Stimulated activated CD4-positive, alpha-beta T cell treated with anti-CD3 and anti-CD28 coated beads, Interleukin-12 subunit alpha, Interleukin-12 subunit beta, amount 100 ng/mL, for 24 hours (primary cell): ENCODE measurements at regions not wholly inside any gene's neighbourhood (a gene's known extent, or its start where the extent isn't known, plus 50 kb on each side); places are given as distances from the start of the nearest gene placed in this dataset.

Experiments
- DNase-seq, 2 experiments: peaks; one replicate each; pipeline ENCODE4 v3.0.0-alpha.2; 2020; ENCODE audit warnings: low read depth in 2 of 2

DNA sequence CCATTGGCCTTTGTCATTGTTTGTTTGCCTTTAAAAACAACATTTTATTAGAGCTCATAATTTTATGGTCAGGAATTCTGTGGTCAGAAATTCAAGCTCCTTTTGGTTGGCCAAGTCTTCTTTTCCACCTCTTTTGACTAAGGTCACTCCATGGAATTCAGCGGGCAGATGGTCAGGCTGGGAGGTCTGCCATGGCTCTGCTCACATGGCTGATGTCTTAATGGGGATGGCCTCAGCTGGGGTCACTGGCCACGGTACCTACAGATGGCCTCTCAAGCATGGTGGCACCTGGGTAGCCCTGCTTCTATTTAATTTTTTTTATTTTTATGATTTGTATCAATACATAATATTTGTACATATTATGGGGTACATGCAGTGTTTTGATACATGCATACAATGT lies 360.8 kb upstream of the MCTP2 start:
- DNase-seq, result no peak

DNA sequence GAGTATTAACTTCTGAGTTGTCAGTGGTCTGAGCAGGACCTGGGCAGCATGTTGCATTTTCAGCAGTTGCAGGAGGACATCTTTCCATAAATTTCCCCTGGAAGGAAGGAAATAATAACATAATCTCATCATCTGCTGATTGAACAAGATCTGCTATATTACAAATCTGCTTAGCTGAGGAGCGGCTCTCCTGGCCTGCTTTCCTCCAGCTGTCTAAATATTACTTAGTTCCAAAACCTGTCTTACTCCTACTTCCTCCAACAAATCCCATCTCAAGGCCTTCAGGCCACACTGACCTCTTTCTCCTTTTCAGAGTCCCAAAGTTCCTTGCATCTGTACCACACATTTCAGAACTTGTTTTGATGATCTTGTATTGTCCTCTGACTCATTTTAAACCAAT lies 364.4 kb upstream of the MCTP2 start:
- DNase-seq, result no peak

DNA sequence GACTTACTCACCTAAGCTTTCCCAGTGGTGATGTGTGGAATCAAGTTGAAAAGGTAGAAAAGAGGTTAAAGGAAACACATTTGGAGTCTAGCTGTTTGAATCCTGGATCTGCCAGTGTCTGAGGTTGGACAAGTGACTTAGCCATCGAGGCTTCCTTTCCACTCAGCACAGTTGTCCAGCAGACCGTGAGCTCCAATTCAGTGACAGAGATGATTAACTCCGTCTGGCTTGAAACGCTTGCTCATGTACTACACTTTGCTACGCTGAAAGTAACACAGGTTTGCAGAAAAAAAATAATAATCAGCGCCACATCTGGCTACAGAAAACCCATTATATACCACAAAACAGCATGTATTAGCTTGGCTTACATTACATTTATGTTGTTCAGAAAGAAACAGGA lies 364.9 kb upstream of the MCTP2 start:
- DNase-seq, result no peak

DNA sequence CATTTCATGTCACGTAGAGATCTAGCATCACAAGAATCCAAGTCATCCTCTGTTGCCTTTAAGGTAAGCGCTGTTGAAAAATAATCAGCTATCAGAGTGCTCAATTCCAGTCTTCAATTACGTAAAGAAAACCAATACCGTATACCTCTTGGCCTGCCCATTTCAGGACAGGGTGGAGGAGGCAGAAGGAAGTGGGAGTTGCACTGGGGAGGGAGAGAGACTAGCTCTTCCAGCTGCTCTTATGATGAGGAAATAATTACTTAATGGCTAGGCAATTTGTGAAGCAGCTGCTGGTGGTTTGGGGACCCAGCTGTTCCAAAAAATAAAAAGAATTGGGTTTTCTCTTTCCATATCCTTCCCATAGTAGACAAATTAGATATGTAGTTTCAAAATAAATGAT lies 365.8 kb upstream of the MCTP2 start:
- no peak for DNase-seq

DNA sequence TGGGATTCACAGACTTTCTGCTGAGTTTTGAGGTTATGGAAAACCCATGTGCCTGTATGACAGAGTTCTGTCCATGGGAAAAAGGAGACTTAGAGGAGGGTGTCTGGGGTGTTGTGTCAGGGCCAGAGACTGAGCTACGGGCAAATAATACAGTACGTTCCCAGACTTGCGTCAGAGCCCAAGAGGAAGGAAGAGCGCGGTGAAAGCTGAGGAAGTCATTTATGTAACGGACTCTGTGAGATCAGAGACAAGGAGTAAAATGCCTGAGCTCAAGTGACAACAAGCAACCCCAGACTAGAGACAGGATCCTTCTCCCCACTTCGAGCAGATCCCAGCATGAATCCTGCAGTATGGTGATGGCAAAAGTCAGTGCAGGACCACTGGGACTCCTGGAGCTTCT lies 368.6 kb upstream of the MCTP2 start:
- no peak for DNase-seq

DNA sequence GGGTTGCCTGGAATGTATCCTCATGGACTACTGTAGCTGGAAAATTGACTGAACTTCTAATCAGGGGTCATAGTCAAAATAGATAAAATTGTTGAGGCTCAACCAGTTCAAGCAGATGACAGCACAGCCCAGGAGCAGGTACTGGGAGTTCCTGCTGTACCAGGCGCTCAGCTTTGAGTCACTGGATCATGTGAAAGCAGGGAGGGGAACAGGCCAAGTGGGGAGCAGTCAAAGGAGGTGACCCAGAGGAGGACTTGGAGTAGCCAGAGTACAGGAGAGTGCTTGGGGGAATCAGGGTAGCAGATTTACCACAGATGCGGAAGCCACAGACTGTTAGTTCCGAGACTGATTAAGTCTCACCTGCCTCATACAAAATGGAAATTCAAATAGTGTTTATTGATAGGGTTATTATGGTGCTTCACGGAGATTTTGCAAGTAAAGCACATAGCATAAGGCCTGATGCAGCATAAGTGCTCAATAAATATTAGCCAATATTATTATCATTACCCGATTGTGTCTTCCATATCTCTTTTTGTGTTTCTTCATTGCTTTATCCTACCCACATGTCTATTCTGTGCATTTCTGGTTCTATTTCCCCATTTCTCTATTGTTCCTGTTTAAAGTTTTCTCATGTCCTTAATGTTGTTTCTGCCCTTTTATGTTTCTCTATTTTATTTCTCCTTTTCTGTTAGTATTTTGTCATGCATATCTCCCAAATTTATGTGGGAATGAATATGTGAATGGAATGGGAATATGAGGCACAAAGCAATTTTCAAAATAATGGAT lies 369.2 kb upstream of the MCTP2 start:
- DNase-seq, result no peak

DNA sequence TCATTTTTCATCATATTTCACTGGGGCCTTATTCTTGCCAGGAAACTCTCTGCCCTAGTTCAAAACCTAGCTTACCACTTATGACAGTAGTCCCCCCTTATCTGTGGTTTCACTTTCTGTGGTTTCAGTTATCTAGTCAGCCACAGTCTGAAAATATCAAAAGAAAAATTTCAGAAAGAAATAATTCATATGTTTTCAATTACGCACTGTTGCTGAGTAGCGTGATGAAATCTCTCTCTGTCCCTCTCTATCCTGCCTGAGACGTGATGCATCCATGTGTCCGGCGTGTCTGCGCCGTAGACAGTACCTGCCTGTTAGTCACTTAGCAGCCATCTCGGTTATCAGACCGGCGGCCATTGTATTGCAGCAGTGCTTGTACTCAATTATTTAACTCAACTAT lies 369.9 kb upstream of the MCTP2 start:
- DNase-seq, result no peak

DNA sequence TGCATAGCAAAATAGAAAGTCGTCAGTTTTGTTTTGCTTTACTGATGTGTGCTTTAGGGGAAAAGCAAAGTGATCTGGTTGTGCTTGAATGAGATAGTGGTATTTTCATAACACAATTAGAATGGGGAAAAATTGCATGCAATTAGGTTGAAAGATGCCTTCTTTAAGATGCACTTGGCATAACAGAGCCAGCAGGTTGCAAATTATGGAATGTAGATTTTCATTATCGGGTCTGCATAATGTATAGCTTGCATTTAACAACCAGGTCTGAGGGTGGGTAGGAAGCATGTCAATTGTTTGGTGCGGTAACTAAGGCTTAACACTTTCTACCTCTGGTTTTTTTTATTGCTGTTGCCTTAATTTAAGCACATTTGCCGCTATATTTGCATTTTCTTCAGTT lies 370.7 kb upstream of the MCTP2 start:
- no peak for DNase-seq

DNA sequence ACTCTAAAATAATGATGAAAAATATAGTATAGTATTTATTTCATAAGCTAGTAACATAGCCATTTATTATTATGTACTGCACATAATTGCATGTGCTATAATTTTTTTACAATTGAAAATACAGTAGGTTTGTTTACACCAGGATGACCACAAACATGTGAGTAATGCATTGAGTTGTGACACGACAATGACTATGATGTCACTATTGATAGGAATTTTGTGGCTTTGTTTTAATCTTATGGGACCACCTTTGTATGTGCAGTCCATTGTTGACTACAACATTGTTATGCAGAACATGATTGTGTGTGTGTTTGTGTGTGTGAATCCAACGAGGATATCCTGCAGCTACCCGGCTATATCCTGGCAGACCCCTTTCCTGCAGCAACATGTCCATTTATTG lies 372.2 kb upstream of the MCTP2 start:
- no peak for DNase-seq

DNA sequence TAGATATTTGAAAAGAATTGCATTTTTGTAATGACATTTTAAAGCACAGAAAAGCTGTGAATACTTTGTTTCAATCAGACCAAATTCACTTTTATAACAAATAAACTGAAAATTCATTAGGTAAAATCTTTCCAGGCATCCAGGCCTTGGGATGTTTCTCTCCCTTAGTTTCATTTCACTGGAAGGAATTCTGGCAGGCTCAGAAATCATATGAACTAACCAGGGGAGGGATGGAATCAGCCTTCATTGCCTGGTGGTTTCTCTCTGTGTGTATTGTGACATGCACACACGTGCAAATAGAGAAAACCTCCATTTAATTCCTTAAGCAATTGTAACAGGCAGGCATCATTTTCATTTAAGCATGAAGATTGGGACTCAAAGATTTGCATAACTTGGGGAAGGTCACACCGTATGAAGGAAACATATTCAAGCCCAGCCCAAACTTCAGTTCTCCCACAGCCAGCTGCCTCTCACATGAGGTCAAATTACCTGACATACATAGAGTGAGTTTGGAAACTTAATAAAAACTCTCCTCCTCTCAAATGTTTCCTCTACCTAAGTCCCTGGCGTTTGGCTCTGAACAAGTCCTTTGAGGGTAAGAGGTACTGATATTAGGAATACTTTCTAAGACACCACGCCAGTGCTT lies 376.1 kb upstream of the MCTP2 start:
- no peak for DNase-seq

DNA sequence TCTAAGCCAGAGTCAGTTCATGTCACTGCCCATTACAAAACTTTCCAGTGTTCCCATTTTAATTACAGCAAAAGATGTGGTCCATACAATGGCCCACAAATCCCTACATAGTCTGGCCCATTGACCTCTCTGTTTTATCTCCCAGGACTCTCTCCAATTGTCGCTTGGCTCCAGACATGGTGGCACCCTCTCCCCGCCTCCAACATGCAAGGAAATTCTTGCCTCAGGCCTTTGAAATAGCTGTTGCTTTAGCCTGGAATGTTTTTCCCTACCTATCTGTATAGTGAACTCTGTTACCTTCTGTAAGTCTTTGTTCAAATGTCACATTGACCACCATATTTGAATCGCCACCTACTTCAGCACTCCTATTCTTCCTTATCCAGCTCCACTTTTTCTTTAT lies 377.3 kb upstream of the MCTP2 start:
- DNase-seq, result no peak

DNA sequence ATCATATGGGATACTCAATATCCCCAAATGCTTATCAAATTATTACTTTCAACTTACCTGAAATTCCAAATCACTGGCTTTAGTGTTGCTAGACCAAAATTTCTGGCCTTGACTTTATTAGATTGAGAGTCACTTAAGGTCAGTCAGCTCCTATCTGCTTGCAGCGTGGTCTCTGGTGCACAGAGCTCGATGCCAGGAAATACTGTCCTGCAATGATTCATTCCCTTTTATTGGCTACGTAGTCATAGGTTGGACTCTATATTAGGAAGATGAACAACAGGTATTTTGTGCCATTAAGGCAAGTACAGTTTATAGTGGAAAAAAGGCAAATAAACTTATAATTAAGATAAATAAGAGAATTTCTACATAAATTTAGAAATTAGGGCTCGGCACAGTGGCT lies 378.6 kb upstream of the MCTP2 start:
- no peak for DNase-seq

DNA sequence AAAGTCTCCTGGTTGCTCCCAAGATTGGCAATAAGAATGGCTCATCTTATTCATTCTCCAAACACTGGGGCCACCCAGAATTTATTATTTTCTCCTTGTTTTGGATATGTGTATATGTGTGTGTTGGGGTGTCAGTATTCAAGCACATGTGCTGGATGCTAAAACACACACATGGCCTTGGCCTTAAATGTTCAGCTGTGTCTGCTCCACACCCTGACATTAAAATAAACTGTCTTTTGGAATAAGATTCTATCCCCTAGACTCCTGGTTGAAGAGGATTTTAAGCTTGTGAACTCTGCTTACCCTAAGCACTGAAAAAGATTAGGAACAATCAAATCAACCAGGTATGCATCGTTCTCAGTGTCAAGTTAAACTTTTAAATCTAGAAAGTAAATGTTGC lies 382.9 kb upstream of the MCTP2 start:
- DNase-seq, result no peak

DNA sequence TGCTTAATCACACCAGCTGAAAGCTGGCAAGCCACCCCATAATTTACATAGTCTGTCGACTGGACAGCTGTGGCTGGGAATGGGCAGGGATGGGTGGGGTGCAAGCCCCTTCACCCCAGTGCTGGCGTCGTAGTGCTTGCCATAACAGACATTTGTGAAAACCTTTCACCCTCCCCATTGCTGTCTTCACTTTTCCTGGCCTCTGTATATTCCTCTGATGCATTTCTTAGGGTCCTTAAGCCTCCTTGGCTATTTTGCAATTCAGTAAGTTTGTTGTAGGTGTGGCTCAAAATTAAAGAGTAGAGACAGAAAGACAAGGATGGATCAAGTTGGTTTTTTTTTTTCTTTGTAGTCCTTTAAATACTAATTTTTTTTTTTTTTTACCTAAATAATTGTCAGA lies 383.3 kb upstream of the MCTP2 start:
- no peak for DNase-seq

DNA sequence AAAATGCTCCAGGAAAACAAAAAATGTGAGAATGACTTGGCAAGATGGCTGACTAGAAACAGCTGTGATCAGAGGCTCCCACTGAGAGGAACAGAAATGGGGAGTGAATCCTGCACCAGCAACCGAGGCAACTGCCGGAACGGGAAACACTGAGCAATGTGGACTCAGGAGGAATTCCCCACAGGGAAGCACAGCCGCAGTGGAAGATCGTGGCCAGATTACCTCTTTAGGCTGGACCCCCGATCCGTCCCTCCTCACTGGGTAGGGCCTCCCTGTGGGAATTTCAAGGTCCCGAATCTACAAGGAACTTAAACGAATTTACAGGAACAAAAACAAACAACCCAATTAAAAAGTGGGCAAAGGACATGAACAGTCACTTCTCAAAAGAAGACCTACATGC lies 385.2 kb upstream of the MCTP2 start:
- no peak for DNase-seq

DNA sequence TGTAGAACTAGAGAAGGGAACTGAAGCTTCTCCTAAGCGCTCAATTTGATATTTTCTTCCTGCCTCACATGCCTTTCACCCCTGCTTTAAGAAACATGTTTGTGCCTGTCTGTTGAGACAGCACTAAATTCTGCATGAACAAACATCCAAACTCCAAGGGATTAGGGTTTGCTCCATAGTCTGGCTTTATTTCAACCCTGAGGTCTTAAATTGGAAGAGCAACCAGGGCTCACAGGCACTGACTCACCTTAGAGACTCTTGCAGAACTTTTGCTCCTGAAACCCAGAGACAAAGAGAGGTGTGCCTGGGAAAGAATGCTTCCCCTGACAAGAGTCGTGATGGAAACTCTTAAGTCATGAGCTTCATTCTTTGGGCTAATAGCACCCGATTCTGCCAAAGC lies 393.9 kb upstream of the MCTP2 start:
- no peak for DNase-seq

DNA sequence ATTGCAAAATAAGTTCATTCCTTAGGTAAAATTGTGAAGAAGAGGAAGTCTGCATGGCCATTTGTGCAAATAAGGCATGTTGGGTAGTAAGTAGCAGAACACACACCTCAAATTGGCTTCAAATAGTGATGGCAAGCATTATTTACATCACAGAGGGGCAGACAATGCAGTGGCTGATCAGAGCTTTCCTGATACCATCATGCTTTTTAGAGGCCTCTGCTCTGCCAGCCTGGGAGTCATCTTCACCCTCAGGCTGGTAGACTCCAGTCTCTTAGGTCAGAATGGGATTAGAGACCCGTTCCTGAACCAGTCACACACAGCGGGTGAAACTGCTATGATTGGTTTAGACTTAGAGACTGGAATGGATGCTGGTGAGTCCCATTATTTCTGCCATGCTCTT lies 396.0 kb upstream of the MCTP2 start:
- DNase-seq, result no peak

DNA sequence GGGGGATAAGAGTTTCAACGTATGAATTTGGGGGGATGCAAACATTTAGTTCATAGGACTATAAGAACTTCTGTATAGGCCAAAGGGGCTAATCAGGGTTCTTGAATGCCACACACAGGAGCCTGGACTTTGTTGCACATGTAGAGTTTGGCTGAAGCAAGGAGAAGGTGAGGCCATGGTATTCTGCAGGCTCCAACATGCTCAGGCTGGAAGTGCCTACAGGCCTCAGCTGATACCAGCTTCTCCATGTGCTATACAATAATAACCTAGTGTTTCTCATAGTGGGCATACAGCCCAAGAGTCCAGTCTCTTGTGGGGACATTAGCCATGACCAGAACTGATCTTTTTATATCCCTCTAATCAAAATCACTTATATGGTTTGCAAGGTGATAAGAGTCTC lies 399.7 kb upstream of the MCTP2 start:
- no peak for DNase-seq

DNA sequence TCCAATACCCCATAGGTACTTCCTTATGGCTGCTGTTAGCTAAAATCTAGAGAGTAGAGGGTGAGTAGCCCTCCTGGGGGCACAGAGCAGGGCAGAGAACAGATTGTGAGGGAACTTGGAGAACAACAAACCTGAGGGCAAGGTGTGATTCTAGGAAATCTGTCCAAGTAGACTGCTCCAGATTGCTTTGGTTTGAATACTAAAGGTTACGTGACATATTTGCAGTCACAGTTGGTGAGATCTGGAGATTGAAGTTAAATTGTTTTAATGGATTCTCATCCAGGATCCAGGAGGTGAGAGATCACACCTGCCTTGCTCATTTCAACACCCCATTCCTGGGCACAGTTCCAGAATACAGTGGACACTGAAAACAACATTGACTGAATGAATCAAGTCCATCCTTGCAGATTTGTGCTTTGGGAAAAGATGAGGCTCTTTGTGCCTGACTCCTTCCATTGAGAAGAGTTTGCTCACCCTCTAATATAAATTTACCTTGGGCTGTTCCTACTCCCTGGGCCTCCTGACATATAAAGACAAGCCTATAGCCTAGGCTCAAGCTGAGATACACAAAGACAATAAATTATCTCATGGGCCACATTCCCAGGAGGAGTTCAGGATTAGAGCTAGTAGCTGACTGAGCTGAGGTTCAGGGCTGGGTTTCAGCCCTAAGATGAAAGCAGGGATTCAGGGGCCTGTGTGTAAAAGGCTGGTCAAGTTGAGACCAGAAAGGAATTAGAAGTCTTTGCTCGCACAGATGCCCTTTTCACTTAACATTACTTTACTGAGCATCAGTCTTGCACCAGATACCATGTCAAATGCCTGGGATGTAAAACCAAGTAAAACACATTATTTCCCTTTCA lies 400.9 kb upstream of the MCTP2 start:
- DNase-seq, result no peak

DNA sequence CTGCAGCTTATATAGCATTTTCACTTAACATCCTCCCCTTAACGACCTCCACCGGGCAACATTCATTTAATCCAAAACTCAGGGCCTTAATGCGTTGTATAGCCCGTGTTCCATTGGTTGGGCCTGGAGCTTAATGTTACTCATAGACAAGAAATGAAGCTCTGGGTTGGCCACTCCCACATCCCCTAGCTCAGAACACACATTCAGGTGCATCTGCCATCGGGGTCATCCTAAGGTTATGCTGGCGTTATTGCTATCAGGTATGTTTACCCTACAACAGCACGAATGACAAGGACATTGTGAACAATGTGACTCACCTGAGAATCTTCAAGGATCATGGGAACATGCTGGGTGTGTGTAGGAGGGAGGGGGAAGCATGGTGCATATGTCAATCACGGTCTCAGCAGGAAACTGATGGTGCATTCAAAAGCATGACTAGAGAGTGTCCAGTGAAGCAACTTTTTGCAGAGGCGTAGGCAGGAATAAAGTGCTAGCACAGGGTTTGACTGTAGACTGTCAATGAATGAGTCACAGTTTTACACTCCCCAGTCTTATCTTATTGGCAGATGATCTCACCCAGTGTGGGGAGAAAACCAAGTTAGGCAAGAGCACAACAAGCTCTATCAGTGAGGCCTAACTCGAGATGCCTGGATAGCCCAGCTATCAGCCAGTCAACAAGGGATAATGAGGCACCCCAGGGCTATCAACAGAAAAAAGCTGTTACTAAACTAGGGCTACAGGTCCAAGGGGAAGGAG lies 402.1 kb upstream of the MCTP2 start:
- no peak for DNase-seq

DNA sequence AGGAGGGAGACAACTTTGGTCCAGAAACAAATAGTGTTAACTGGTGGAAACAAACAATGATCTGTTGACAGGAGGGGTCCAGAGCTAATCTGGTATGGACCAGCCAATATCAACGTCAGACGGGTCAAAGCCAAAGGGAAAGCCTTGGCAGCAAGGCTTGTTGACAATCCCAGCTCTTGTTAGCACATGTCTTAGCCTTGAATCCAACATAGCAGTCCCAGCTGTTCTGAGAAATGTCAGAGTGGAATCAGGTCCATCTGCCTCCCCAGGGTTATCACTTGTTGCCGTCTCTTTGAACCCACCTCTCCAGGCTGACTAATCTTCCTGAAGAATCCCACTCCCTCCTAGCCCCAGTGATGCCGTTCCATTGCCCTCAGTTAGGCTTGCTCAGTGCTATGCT lies 404.6 kb upstream of the MCTP2 start:
- no peak for DNase-seq

DNA sequence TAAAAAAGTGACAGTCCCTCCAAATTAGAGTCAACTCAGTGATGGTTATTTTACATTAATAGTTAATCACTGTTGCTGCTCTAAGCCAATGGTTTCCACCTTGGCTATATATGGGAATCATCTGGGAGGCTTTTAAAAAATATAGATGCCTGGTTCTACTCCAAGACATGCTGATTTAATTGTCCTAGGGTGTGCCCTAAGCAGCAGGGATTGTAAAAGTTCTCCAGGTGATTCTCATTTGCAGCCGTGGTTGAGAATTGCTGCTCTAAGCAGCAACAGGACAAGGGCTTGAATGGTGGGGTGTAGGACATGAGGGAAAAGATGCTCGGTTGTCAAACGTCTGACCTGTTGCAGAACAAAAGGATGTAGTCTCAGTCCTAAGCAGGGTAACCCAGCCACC lies 405.1 kb upstream of the MCTP2 start:
- no peak for DNase-seq
